Endodermal cell (in vitro differentiated cells): ENCODE measurements at regions not wholly inside any gene's neighbourhood (a gene's known extent, or its start where the extent isn't known, plus 50 kb on each side); places are given as distances from the start of the nearest gene placed in this dataset.

Experiments used
- DNase-seq: peaks from one replicate; pipeline ENCODE4 v3.0.0-alpha.2; 2017
- H3K27ac ChIP-seq: 2 replicates; pipeline ENCODE4 v1.5.1; 2013; ENCODE audit warnings: mild to moderate bottlenecking, low read depth, low read length, moderate library complexity
- H3K27me3 ChIP-seq: 2 replicates; pipeline ENCODE4 v1.6.1; 2013; ENCODE audit warnings: mild to moderate bottlenecking, low read length, moderate library complexity; ENCODE audit not compliant: insufficient read depth, control insufficient read depth, poor library complexity, severe bottlenecking
- H3K36me3 ChIP-seq: 2 replicates; pipeline ENCODE4 v1.7.0; 2013; ENCODE audit warnings: mild to moderate bottlenecking, low read length, moderate library complexity; ENCODE audit not compliant: control insufficient read depth, insufficient read depth
- H3K4me1 ChIP-seq: one replicate; pipeline ENCODE4 v1.7.0; 2013; ENCODE audit warnings: low read length; ENCODE audit not compliant: control insufficient read depth, insufficient read depth
- H3K4me3 ChIP-seq: 2 replicates; pipeline ENCODE4 v1.5.1; 2013; ENCODE audit warnings: mild to moderate bottlenecking, low read length, moderate library complexity
- H3K9ac ChIP-seq: 2 replicates; pipeline ENCODE4 v1.6.1; 2013; ENCODE audit warnings: mild to moderate bottlenecking, low read length, moderate library complexity; ENCODE audit not compliant: poor library complexity, severe bottlenecking; ENCODE audit errors: extremely low read depth
- H3K9me3 ChIP-seq: 2 replicates; pipeline ENCODE4 v1.6.1; 2013; ENCODE audit warnings: mild to moderate bottlenecking, low read length, moderate library complexity; ENCODE audit not compliant: control insufficient read depth
- H3K27ac Mint-ChIP-seq: 2 replicates; pipeline ENCODE4 v1.8.0; 2020; ENCODE audit warnings: mixed read lengths
- H3K27me3 Mint-ChIP-seq: 2 replicates; pipeline ENCODE4 v1.8.0; 2021; ENCODE audit warnings: mild to moderate bottlenecking, mixed read lengths; ENCODE audit not compliant: insufficient read depth
- H3K36me3 Mint-ChIP-seq: 2 replicates; pipeline ENCODE4 v1.8.0; 2020; ENCODE audit warnings: low read depth, mixed read lengths
- H3K4me1 Mint-ChIP-seq: 2 replicates; pipeline ENCODE4 v1.8.0; 2020; ENCODE audit warnings: mixed read lengths
- H3K4me3 Mint-ChIP-seq: 2 replicates; pipeline ENCODE4 v1.8.0; 2020; ENCODE audit warnings: mild to moderate bottlenecking, moderate library complexity, mixed read lengths
- H3K9me3 Mint-ChIP-seq: 2 replicates; pipeline ENCODE4 v1.8.0; 2020; ENCODE audit warnings: mild to moderate bottlenecking, mixed read lengths
- CTCF ChIP-seq: fragments of 200-600 bp; sonication (generic); conservative IDR thresholded peaks from 2 replicates; pipeline ENCODE4 v1.5.0; 2021; ENCODE audit warnings: antibody characterized with exemption, mild to moderate bottlenecking
- WGBS, 2 experiments: methylation state at CpG; one replicate each; pipeline versions ENCODE4 v1.1.5 to v1.1.7; 2013; ENCODE audit warnings: missing lambda C conversion rate in 2 of 2, mixed read lengths in 1 of 2; ENCODE audit not compliant: insufficient coverage in 1 of 2, insufficient read length in 1 of 2; 5-methylcytosine and 5-hydroxymethylcytosine counted together

DNA sequence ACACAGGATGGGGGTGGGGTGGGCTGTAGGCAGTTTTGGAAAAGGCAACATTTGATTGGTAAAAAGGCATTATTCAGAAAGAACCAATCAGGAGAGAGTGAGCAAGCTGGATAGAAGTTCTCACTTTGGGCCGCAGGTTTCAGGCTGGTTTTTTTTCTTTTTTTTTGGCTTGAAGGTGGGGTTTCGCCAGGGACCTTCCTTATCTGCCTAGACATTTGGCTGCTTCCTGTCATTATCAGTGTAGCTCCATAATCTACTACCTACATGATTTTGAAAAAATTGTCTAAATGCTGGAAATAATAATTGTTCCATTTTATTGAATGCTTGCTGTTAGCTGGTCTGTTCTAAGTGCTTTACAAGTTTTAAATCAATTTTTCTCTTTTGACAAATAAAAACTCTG lies 649.0 kb downstream of the TMTC2 start:
- Mint-ChIP-seq H3K27ac (no peak overlapping the region), H3K4me3 (no peak overlapping the region), H3K9me3 (no peaks in the 10 kb centered on the region), H3K36me3 (no peaks in the 10 kb centered on the region), H3K27me3 (no peaks in the 10 kb centered on the region), H3K4me1 (no peaks in the 10 kb centered on the region)
- H3K27me3 ChIP-seq = no peaks in the 10 kb centered on the region
- DNase-seq = no peak
- H3K36me3 ChIP-seq = no peaks in the 10 kb centered on the region
- H3K27ac ChIP-seq = no peak overlapping the region
- no peaks in the 10 kb centered on the region for H3K4me1 ChIP-seq
- no peak for TF ChIP-seq CTCF
- 90% methylated on average over 2 of the region's 2 CpGs; no CpG with 5 or more reads in 1 of the 2 experiments for WGBS, 2 experiments
- no peak overlapping the region for H3K9ac ChIP-seq
- no peaks in the 10 kb centered on the region for H3K9me3 ChIP-seq
- H3K4me3 ChIP-seq = no peak overlapping the region

DNA sequence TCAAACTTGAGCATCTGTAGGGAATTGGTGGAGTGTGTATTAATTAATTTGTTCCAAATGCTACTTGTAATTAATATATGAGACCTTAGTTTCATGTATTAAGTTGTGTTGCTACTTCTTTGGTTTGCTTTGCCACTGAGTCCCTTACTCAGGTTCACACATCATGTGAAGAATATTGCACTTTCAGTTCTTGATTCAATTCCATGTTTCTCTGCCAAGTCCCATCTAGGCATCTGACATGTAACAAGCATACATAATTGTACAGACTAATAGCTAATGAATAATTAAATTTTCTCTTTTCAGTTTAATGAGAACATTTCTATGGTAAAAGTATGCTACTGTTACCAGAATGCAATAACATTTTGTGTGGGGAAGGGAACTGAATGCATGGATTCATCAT lies 640.0 kb downstream of the TMTC2 start:
- Mint-ChIP-seq H3K27me3 (no peaks in the 10 kb centered on the region), H3K9me3 (no peaks in the 10 kb centered on the region), H3K36me3 (no peaks in the 10 kb centered on the region), H3K4me1 (peaks cover 4% of the 10 kb centered on the region), H3K4me3 (no peak overlapping the region), H3K27ac (no peak overlapping the region)
- Histone ChIP-seq H3K9me3 (no peaks in the 10 kb centered on the region), H3K4me3 (no peak overlapping the region), H3K9ac (no peak overlapping the region), H3K27me3 (no peaks in the 10 kb centered on the region), H3K27ac (no peak overlapping the region), H3K36me3 (no peaks in the 10 kb centered on the region), H3K4me1 (no peaks in the 10 kb centered on the region)
- TF ChIP-seq CTCF = no peak
- no peak for DNase-seq

- no peaks in the 10 kb centered on the region for H3K4me1 ChIP-seq
- Mint-ChIP-seq H3K27ac (no peak overlapping the region), H3K36me3 (no peaks in the 10 kb centered on the region), H3K27me3 (no peaks in the 10 kb centered on the region), H3K4me3 (no peak overlapping the region), H3K9me3 (peaks cover 2% of the 10 kb centered on the region), H3K4me1 (peaks cover 8% of the 10 kb centered on the region)
- TF ChIP-seq CTCF = no peak
- no peak overlapping the region for H3K27ac ChIP-seq
- WGBS, 2 experiments = 53% methylated on average over 1 of the region's 1 CpG; no CpG with 5 or more reads in 1 of the 2 experiments
- no peak overlapping the region for H3K4me3 ChIP-seq
- H3K36me3 ChIP-seq = no peaks in the 10 kb centered on the region
- no peaks in the 10 kb centered on the region for H3K9me3 ChIP-seq
- DNase-seq = no peak
- no peak overlapping the region for H3K9ac ChIP-seq
- H3K27me3 ChIP-seq = no peaks in the 10 kb centered on the region
Observed at GRCh38 chr12:83323866-83324265, 637.2 kb downstream of the TMTC2 start.
